Activated CD4-positive, CD25-positive, alpha-beta regulatory T cell treated with anti-CD3 and anti-CD28 coated beads, Interleukin-2, amount 50 U/mL, for 24 hours (primary cell): ENCODE measurements at regions not wholly inside any gene's neighbourhood (a gene's known extent, or its start where the extent isn't known, plus 50 kb on each side); places are given as distances from the start of the nearest gene placed in this dataset.
"Not testable (repeated sequence)": the region's sequence is repeated elsewhere in the genome, so short reads cannot be mapped to it uniquely, and the experiment has no call there.

Experiments
- ATAC-seq, 2 donors: fragments of 150-1000 bp; cut with Tn5 transposase; one replicate each; pipeline ENCODE4 v1.10.0; 2021; ENCODE audit warnings: mild to moderate bottlenecking in 1 of 2, moderate library complexity in 1 of 2

DNA sequence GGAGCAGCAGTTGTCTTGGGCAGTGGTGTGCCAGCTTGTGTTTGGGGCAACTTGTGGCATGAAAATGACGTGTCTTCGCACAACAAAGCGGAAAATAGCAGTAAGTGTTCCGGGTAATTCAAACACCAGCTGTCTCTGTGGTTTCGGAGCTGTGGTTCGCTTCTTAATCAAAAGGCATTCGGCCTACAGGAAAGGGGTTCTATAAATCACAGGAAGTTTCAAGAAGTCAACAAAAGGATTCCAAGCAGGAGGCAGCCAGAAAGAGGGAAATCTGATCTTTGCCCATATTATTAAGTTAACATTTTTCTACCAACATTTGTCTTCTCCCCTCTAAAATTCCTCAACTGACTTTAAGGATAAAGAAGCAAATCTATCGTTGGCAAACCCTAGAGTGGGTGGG, 353.4 kb downstream of the FGFR2 start:
- no peak for ATAC-seq

DNA sequence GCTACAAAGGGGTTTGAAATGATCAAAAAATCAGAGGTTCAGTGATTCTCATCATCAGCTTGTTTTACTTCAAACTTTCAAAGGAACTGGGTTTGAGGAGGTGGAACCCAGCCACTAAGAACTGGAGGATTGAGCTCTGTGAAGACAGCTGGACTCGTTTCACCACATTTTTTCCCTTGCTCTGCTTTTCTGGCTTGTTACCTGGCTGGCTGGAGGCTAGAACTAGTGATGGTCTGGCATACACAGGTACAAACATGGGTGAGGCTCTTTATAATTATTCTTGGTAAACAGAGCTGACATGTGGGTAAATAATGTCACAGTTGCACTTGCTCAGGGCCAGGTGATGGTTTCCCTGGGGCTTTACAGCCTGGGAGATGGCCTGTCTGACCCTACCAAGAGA, 352.5 kb downstream of the FGFR2 start:
- no peak for ATAC-seq

DNA sequence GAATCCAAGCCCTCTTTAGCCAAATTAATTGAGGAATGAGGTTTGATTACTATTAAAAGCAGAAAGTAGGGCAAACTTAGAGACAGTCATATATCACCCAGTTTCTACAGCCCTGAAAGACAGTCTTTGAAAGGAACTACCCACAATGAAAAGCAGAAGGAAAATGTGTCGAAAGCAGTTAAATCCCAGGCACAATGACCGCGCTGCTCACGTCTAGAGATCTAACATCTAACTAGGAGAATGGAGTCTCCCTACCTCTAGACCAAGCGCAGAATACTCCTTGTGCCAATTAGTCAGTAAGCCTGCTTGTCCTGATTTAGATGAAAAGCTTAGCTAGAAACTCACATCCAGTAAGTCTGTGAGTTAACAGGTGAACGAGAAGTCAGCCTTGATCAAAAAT, 350.0 kb downstream of the FGFR2 start:
- no peak for ATAC-seq

DNA sequence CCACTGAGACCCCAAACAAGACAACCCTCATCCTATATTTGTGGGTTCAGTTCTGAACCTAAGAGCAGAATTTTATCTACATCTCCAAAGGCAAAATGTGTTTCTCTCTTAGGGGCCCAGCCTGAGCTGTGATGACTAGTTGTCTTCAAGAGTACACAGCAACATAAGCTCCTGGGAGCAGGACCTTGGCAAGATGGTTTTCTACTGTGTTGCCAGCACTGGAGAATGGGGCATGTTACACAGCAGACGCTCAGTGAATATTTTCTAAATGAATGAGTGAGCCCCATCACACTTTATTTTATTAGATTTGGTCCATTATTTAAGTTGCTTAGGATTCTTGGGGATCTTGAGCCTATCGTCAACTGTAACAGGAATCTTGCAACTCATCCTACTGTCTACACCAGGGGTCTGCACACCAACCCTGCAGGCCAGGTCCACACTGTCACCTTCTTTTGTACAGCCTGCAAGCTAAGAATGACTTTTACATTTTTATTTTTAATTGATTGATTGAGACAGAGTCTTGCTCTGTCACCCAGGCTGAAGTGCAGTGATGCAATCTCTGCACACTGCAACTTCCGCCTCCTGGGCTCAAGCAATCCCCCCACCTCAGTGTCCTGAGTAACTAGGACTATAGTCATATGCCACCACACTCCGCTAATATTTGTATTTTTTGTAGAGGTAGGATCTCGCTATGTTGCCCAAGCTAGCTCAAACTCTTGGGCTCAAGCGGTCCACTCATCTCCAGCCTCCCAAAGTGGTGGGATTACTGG, 347.1 kb downstream of the FGFR2 start:
- ATAC-seq, result no peak

DNA sequence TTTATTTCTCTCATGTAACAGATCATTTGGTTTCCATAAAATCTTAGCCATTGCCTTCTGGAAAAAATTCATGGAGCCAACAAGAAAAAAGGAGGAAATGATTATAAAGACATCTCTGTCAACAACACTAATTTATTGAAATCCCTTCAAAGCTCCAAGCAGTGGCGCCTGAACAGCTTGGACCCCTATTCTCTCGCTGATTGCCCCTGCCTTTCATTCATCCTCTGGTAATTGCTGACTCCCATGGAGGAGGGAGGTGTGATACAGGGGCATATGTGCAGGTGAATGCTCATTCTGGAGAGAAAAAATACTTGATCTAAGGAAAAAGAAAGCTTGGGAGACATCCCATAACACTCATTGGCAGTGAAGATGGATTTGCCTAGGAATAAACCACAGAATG, 345.5 kb downstream of the FGFR2 start:
- ATAC-seq, result no peak

DNA sequence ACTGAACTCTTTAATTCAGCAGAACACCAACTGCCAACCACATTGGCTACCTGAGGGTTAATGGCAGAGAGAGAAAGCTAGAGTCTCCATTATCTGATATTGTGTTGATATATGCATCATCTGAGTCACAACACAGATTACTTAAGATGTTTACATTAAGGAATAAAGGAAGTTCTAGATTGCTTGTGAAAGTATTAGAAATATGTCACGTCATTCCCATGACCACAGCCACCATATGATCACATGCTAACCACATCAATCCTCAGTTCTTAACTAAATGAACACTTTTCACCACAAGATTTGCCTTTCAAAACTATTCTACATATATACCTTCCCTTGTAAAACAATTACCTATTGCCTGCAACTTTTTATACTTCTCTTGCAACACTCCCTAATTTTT, 337.9 kb downstream of the FGFR2 start:
- ATAC-seq, result no peak

DNA sequence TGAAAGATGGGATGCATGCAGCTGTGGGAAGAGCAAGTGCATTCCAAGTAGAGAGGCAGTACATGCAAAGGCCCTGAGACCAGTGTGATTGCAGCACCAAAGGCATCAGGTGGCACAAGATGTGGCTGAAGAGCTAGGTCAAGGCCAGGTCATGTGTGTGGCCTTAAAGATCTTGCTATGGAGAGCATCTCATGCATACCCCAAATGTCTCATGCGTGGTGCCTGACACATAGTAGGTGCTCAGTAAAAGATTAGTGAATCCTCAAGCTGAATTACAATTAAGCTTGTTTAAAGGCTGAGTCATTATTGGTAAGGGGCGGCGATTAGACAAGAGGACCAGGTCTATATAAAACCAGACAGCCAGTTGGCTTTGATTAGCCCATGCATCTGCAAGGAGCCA, 336.6 kb downstream of the FGFR2 start:
- no peak for ATAC-seq

DNA sequence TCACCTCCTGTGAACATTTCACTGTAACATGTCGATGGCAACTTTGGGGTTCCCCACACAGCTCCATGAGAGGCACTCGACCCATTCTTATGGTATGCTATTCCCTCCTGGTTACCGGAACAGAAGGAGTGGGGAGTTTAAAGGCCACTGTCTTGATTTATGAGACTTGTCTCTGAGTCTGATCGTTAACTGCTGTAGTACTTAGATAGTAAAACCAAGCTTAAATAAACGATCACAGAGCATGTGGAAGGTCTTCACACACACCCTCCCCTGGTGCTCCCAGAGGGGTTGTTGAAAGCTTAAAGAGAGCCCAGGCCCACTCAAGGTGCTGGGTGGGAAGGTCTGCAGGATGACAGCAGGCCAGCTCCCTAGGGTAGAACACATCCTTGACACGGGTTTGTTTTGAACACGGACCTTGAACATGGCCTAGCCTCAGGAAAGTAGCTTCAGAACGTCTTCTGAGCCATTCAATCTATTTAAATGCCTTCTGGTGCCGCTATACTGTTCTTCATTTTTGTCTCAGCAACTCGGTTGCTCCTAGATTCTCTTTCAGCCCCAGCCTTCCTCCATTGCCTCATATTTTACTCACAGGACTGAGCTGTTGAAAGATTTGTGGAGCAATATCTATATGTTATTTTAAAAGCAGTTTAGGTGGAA, 335.3 kb downstream of the FGFR2 start:
- no peak for ATAC-seq

DNA sequence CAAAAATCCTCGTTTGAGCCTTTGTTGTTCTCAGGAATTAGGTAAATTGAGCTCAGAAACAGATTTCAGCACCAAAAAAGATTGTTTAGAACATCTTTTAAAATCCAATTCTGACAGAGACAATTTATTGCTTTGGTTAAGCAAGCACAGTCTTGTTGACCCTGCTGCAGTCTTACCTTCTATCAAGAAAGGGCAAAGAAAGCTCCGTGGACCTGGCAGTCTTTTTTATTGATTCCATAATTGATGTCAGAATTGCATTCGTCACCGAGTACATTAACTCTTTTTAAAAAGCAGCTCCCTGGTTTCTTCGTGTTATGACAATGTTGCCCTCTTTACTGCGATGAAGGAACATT, 334.8 kb downstream of the FGFR2 start:
- no peak for ATAC-seq

DNA sequence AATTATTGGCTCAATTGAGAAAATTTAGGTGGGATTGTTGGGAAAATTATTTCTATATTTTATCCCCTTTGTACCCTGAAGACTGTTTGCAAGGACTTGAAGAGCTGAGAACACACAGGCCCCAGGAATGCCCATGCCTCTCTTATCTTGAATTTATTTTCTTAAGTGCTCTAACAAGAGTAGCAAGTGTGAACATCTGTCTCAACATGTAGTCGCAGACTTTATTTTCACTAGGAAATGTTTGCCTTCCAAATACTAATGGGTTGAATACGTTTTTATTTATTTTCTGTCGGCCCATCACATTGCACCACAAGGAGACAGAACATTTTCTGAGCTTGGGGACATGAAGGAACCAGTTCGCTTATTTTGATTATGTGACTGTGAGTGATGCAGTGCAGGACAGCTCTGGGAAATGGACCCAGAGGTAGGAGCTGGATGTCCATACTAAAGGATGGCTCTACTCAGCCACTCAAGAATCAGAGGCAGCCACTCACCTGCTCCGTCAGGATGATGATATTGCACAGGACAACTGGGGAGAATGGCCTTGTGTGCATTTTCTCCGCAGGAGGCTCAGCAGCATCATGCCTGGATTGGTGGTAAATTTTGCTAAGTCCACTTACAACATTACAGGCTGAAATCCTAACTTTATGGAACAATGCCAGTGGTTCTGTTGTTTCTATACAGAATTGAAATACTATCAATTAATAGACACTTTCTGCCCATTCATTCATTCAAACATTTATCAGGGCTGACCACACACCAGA, 332.7 kb downstream of the FGFR2 start:
- ATAC-seq, result no peak

DNA sequence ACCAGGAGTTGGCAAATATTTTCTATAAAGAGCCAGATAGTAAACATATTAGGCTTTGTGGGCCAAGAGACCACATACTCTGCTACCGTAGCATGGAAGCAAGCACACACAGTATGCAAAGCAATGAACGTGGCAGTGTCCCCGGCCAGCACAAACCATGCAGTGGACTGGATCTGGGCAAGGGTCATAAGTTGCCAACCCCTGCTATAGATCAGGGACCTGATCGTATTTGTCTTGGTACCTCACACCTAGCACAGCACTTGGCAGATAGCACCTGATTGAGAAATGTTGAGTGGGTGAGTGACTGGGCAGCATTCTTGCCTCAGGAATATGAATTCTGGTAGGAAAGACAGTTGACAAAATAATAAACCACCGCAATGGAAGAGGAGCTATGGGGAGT, 331.9 kb downstream of the FGFR2 start:
- no peak for ATAC-seq

DNA sequence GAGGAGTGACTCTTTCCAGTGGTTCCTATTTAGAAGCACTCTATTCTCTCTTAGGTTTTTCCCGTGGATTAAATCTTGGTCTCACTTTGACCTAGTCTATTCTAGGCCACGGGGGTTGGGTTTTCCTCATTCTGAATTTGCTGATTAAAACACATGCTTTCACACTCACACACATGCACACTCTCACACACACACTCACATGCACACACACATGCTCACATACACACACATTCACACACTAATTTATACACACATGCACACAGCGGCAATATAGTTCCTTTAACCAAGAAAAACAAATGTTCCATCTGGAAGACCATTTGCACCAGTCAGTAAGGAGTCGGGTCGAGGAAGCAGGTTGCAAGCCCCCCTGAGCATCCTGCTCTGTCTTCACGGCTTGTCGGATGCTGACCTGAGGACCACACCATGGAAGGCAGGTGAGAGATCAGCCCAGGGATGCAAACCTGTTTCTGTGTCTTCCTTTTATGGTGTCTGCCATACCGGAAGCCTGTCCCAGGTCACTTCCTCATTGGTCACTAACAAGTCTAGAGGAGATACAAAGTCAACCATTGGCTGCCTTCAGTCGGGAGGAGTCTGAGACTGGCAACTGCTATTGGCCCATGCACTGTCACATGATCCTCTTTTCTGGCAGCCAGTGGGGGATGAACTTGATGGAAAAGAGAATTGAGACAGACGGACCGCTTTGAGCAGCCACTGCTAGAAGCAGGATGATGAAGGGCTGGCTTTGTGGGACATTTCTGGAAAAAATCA, 330.8 kb downstream of the FGFR2 start:
- no peak for ATAC-seq

DNA sequence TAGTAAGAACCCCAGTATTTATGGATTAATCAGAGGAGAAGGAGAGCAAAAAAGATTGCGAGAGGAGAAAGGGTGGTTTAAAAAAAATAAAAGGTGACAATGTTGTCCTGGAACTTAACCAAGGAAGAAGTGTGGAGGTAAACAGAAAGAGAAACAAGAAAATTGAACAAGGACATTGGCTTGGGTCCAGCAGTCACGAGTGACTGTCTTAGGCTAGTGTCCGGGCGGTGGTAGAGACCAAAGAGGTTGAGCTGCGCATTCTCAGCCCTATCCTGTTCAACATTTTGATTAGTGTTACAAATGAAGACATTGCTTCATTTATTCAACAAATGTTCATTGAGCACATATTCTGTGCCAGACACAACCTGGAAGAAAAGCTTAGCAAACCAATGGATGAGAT, 329.9 kb downstream of the FGFR2 start:
- ATAC-seq, result no peak

DNA sequence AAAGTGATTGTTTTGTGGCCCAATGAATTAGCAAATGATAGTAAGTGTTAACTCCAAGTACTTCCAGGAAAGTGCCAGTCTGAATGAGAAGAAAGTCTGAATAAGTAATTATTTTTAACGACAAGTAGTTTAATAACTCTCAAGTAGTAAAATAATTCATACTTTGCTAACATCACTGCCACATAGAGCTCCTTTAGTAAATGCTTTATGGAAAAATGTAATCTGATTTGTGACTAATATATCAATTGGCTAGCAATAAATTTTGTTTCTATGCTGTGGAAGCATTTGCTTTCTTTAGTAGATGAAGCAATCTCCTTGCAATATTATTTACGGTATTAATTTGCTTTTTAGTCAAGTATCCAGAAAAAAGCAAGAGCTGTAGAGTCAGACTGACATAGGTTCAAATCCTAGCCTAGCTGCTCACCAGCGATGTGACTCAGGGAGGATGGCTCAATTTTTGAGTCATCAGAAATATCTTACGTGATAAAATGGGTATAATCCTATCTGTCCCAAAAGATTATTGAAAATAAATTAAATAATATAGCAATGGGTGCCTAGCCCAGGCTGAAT, 329.3 kb downstream of the FGFR2 start:
- no peak for ATAC-seq

DNA sequence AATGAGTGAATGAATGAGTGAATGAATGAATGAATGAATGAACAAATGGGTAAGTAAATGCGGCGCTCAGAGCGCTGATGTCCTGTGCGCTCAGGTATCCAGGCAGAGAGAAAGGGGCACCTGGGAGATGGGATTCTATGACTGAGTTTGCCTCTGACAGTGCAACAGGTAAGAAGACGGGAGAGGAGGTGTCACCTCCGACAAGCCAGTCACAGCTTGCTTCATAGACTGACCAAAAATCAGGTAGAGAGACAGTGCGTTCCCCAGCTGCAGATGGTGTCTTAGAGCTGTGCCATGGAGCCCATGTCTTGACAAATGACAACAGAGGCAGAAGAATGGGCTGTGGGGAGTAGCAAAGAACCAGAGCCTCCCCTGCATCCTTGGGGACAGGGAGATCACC, 327.3 kb downstream of the FGFR2 start:
- ATAC-seq, result no peak

DNA sequence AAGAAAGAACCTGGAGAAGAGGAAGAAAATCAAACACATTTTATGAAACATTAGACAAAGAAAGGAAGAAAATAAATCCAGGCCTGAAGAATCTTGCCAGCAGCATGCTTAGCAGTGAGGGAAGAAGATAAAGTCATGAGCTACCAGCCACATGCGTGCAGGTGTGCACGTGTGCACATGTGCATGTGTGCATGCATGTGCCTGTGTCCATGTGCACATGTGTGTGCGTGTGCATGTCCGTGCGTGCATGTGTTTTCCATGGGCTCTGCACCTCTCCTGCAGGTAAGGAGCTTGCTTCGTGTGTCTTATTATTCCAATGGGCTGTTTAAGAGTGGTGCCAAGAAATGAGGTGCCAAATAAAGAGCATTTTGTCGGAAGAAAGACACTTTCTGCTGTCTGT, 322.2 kb downstream of the FGFR2 start:
- no peak for ATAC-seq

DNA sequence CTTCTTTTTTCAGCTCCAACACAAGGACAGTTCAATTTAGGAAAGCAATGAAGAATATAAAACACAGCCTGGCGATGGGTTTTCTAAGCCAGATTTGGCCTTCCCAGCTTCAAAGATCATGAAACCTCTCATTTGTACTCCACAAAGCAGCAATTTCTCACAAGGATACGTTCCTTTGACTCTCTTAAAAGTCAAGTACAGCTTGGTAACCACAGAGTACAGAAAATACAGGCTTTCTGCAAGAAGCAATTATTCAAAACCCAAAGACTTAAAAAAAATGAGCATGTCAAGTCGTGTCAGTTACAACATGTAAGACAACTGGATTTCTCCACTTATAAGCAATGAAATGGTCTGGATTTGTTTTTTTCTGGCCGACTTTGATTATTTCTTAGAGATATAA, 321.4 kb downstream of the FGFR2 start:
- ATAC-seq, result no peak

DNA sequence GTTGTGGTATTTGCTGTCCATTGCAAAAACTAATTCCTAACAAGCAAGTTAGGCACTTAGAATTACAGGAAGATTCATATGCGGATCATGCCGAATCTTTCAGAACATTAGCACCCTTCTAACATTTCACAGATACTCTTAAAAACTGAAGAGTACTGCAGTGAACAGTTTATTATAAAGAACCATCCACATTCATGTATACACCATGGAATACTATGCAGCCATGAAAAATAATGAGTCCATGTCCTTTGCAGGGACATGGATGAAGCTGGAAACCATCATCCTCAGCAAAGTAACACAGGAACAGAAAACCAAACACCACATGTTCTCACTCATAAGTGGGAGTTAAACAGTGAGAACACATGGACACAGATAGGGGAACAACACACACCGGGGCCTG, 319.9 kb downstream of the FGFR2 start:
- ATAC-seq, result not testable (repeated sequence)

DNA sequence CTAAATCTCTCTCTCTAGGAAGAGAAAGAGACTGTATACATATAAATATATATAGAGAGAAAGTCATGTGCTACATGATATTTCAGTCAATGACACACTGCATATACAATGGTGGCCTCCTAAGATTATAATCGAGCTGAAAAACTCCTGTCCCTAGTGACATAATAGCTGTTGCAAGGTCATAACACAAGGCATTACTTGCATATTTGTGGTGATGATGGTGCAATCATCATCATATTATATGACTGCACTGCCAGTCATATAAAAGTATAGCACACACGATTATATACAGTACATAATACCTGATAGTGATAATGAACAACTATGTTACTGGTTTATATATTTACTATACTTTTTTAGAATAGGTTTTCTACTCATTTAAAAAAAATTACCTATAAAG, 316.7 kb downstream of the FGFR2 start:
- no peak for ATAC-seq

DNA sequence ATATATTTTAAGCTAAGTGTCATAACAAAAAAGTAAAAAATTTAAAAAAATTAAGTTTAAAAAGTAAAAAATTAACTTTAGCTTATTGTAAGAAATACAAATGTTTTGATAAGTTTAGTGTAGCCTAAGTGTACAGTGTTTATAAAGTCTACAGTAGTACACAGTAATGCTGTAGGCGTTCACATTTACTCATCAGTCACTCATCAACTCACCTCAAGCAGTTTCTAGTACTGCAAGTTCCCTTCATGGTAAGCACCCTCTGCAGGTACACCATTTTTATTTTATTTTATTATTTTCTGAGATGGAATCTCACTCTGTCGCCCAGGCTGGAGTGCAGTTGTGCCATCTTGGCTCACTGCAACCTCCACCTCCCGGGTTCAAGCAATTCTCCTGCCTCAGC, 316.0 kb downstream of the FGFR2 start:
- ATAC-seq, result no peak

DNA sequence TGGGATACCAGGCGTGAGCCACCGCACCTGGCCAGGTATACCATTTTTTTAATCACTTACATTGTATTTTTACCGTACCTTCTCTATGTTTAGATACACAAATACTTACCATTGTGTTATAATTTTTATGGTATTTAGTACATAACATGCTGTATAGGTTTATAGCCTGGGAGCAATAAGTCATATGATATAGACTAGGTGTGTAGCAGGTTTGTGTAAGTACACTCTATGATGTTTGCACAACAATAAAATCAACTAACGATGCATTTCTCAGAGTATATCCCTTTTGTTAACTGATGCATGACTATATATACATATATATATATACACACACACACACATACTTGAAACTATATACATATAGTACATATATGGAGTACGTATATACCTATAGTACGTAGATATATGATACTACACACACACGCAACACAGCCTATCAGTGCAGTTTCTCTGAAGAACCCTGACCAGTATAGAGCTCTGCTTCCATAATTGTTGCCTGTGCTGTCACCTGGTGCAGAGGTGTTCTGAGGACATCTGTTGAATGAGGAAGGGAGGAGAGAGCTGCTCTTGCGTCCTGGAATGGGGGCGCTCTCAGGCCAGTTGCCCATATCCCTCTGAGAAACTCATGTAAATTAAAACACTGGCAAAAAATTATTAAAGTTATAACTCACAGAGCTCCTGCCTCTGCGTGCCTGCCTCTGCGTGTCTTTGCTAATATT, 315.3 kb downstream of the FGFR2 start:
- no peak for ATAC-seq

DNA sequence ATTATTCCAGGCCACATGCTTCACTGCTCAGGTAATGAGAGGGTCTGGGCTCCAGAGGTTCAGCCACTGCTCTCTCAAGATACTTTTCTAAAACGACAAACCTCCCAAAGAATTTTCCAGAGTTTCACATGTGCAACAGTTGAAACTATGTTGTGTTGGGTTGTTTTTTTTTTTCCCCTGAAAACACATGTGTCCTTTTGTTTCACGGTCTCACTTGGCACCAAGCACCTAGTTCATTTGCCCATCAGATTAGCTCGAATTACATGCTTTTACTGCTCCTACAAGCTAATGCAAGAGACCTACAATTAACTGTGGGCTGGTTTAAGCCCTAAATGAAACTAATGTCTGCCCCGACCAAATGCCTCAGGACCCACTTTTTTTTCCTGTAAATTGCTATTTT, 313.3 kb downstream of the FGFR2 start:
- no peak for ATAC-seq
